ENCODE measurements at regions not wholly inside any gene's neighbourhood (a gene's known extent, or its start where the extent isn't known, plus 50 kb on each side); places are given as distances from the start of the nearest gene placed in this dataset.

DNA sequence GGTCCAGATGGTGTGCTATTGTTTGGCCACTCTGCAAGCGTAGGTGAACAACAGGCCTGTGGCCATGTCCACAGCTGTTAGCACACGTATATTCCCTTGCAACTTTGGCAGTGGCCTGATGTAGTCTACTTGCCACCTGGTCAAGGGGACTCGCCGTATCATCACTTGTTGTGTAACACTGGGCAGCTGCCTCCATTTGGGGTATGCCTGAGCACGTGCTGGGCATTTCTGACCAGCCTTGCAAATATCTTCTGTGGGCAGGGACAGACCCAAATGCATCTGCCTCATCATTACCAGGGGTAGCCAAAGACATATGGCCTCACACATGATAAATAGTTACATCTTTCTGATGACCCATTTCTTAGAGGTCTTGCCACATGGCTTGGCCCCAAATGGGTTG, 434.2 kb downstream of the DYNC2H1 start:
- TF ChIP-seq, protein P1, sequence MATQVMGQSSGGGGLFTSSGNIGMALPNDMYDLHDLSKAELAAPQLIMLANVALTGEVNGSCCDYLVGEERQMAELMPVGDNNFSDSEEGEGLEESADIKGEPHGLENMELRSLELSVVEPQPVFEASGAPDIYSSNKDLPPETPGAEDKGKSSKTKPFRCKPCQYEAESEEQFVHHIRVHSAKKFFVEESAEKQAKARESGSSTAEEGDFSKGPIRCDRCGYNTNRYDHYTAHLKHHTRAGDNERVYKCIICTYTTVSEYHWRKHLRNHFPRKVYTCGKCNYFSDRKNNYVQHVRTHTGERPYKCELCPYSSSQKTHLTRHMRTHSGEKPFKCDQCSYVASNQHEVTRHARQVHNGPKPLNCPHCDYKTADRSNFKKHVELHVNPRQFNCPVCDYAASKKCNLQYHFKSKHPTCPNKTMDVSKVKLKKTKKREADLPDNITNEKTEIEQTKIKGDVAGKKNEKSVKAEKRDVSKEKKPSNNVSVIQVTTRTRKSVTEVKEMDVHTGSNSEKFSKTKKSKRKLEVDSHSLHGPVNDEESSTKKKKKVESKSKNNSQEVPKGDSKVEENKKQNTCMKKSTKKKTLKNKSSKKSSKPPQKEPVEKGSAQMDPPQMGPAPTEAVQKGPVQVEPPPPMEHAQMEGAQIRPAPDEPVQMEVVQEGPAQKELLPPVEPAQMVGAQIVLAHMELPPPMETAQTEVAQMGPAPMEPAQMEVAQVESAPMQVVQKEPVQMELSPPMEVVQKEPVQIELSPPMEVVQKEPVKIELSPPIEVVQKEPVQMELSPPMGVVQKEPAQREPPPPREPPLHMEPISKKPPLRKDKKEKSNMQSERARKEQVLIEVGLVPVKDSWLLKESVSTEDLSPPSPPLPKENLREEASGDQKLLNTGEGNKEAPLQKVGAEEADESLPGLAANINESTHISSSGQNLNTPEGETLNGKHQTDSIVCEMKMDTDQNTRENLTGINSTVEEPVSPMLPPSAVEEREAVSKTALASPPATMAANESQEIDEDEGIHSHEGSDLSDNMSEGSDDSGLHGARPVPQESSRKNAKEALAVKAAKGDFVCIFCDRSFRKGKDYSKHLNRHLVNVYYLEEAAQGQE (IDR thresholded peaks at IDR 0.05; ENCODE audit: insufficient read depth in 1 of 2, low read depth in 2 of 2, low read length in 1 of 2): no peak
- TF ChIP-seq TCF7L2 (IDR thresholded peaks at IDR 0.05; ENCODE audit: low read depth, low read length): no peak
- no peak for TF ChIP-seq CTCF (IDR thresholded peaks at IDR 0.05)
- no peak for TF ChIP-seq SIN3A (IDR thresholded peaks at IDR 0.05; ENCODE audit: borderline replicate concordance, insufficient read depth, low read depth, low read length)
- no peak for TF ChIP-seq POLR2AphosphoS5 (IDR thresholded peaks at IDR 0.05; ENCODE audit: low read depth, low read length)
- H3K4me1 ChIP-seq (ENCODE audit: control insufficient read depth, insufficient read depth, low read length): no peaks in the 10 kb centered on the region
- no TSS peak for BruUV-seq (replicated peaks)
- no peak for DNase-seq (ENCODE audit: low read depth, low spot score)
- ChIA-PET CTCF (no interaction called here), POLR2A (no interaction called here)
- in situ Hi-C loops (cut with HindIII; ENCODE audit: low pct_unique_long_range_greater_than_20kb, low sequenced_read_pairs) (no loop called here), intact Hi-C loops (cut with micrococcal nuclease; ENCODE audit: unreplicated experiment) (no loop called here)
- H3K27ac ChIP-seq (ENCODE audit: low read length): no peak overlapping the region
- no peaks in the 10 kb centered on the region for H3K9me3 ChIP-seq (ENCODE audit: control insufficient read depth, insufficient read depth, low read depth, low read length)
- H3K4me3 ChIP-seq (ENCODE audit: low read depth in 2 of 2, low read length in 2 of 2): no peak overlapping the region
- no peaks in the 10 kb centered on the region; the same call in 1 of the 2 replicates for H3K27me3 ChIP-seq (ENCODE audit: control insufficient read depth, insufficient read depth, low read length)
- no peak for ATAC-seq
- no peaks in the 10 kb centered on the region for H3K36me3 ChIP-seq (ENCODE audit: control insufficient read depth, insufficient read depth, low read length)

- DNase-seq (ENCODE audit: low read depth, low spot score) (no peak), ATAC-seq (no peak)
- ChIA-PET CTCF (no interaction called here), POLR2A (no interaction called here)
- BruUV-seq (replicated peaks): no TSS peak
- intact Hi-C loops (cut with micrococcal nuclease; ENCODE audit: unreplicated experiment) (no loop called here), in situ Hi-C loops (cut with HindIII; ENCODE audit: low pct_unique_long_range_greater_than_20kb, low sequenced_read_pairs) (no loop called here)
- H3K4me3 ChIP-seq (ENCODE audit: low read depth in 2 of 2, low read length in 2 of 2): no peak overlapping the region
- H3K9me3 ChIP-seq (ENCODE audit: control insufficient read depth, insufficient read depth, low read depth, low read length): no peaks in the 10 kb centered on the region
- no peaks in the 10 kb centered on the region for H3K27me3 ChIP-seq (ENCODE audit: control insufficient read depth, insufficient read depth, low read length)
- H3K4me1 ChIP-seq (ENCODE audit: control insufficient read depth, insufficient read depth, low read length): no peaks in the 10 kb centered on the region
- no peaks in the 10 kb centered on the region for H3K36me3 ChIP-seq (ENCODE audit: control insufficient read depth, insufficient read depth, low read length)
- H3K27ac ChIP-seq (ENCODE audit: low read length): no peak overlapping the region
- TF ChIP-seq TCF7L2 (IDR thresholded peaks at IDR 0.05; ENCODE audit: low read depth, low read length) (no peak), SIN3A (IDR thresholded peaks at IDR 0.05; ENCODE audit: borderline replicate concordance, insufficient read depth, low read depth, low read length) (no peak), POLR2AphosphoS5 (IDR thresholded peaks at IDR 0.05; ENCODE audit: low read depth, low read length) (no peak), CTCF (IDR thresholded peaks at IDR 0.05) (no peak)
- TF ChIP-seq, protein P1 (IDR thresholded peaks at IDR 0.05; ENCODE audit: insufficient read depth in 1 of 2, low read depth in 2 of 2, low read length in 1 of 2): no peak
These were observed 435.6 kb downstream of the DYNC2H1 start for GRCh38 chr11:103544874-103545273.
